Stomach (tissue), 8 donors: ENCODE measurements at regions not wholly inside any gene's neighbourhood (a gene's known extent, or its start where the extent isn't known, plus 50 kb on each side); places are given as distances from the start of the nearest gene placed in this dataset.
A peak's percentile ranks its signal among the peaks of the same experiment; 100 is the strongest.

Experiments
- DNase-seq, 2 donors: peaks; one replicate each; pipeline versions ENCODE4 v3.0.0 to v3.0.0-alpha.2; 2013 to 2019
- H3K27ac ChIP-seq, 5 donors: fragments of 200-600 bp in 4 of 5; sonication (generic) in 4 of 5; one replicate each; pipeline ENCODE4 v1.5.1; 2013 to 2019; ENCODE audit warnings: mild to moderate bottlenecking in 1 of 5, moderate library complexity in 1 of 5
- H3K27me3 ChIP-seq, 3 donors: fragments of 200-600 bp; sonication (generic); one replicate each; pipeline ENCODE4 v1.5.1; 2017 to 2019; ENCODE audit warnings: mixed run types in 1 of 3
- H3K36me3 ChIP-seq, 4 donors: fragments of 200-600 bp; sonication (generic); 1 replicate in 3 of 4; 2 replicates in 1 of 4; pipeline ENCODE4 v1.5.1; 2016 to 2019
- H3K4me1 ChIP-seq, 4 donors: fragments of 200-600 bp; sonication (generic); one replicate each; pipeline ENCODE4 v1.5.1; 2016 to 2019
- H3K4me3 ChIP-seq, 4 donors: fragments of 200-600 bp; sonication (generic) in 3 of 4; one replicate each; pipeline ENCODE4 v1.5.1; 2016 to 2019; ENCODE audit warnings: mild to moderate bottlenecking in 1 of 4
- H3K9me3 ChIP-seq, 4 donors: fragments of 200-600 bp; sonication (generic); one replicate each; pipeline ENCODE4 v1.5.1; 2016 to 2019
- EP300 ChIP-seq: sonication (generic); formaldehyde crosslinking; IDR thresholded peaks from one replicate; pipeline ENCODE4 v1.6.1; 2017; ENCODE audit warnings: antibody characterized with exemption
- POLR2A ChIP-seq, 4 donors: fragments of 450-650 bp; IDR thresholded peaks; one replicate each; pipeline ENCODE4 v1.6.1; 2016; ENCODE audit warnings: antibody characterized with exemption in 4 of 4, control low read depth in 2 of 4, mild to moderate bottlenecking in 1 of 4, moderate library complexity in 1 of 4
- POLR2AphosphoS5 ChIP-seq, 3 donors: sonication (generic); formaldehyde crosslinking; IDR thresholded peaks; one replicate each; pipeline ENCODE4 v1.6.1; 2016; ENCODE audit warnings: antibody characterized with exemption in 3 of 3
- WGBS, 5 donors: extraction: QIAGEN DNeasy Blood & Tissue Kit in 3 of 5; methylation state at CpG; one replicate each; pipeline versions ENCODE4 v1.1.5 to v1.1.7; 2013 to 2018; 5-methylcytosine and 5-hydroxymethylcytosine counted together
- intact Hi-C: fragments of 100-400 bp; cut with DNase I; formaldehyde crosslinking; loops from one replicate; pipeline ENCODE4 v1.15.1; 2023; ENCODE audit warnings: low total_unique reads
- TF ChIP-seq, protein P1 (sequence below), 7 experiments: fragments of 450-650 bp in 4 of 7; fragments of 200-600 bp in 3 of 7; sonication (generic) in 3 of 7; IDR thresholded peaks; one replicate each; pipeline ENCODE4 v1.5.1; 2016 to 2019; ENCODE audit warnings: antibody characterized with exemption in 7 of 7, control low read depth in 2 of 7, mild to moderate bottlenecking in 1 of 7
- donor health status: healthy with polysubstance abuse.
- donor health status: Bipolar disorder and iron deficiency.
- donor health status: healthy.

DNA sequence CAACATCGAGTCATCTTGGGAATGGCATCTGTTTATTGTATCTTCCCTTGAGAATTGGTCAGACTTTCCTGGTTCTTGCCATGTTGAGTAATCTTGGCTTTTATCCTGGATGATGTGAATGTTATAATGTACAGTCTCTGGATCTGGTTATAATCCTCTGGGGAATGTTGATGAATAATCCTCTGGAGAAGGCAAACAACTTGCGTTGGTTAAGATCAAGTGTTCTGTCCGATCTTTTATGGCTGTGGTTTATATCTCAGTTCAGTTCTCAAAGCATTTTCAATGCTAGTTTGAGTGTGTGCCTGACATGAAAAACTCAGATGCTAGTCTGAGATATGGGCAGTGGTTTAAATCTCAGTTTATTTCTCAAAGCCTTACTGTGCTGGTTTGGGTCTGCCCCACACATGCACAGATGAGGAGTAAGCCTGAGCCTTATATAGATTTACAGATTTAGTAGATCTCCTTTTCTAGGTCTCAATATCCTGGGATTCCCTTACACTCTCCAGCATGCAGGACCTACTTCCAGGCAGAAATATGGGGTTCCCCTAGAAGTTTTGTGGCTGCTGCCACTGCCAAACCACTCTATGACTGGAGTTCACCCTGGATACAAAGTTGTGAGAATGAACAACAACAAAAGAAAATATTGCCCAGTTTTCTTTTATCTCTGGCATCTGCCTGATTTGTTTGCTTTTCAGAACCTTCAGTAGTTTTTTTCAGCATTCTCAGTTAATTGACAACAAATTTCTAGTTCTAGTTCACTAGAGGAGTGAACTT is 191.8 kb upstream of the MAN1A1 start:
- WGBS, 5 donors: 47 to 68% (median 58%) methylated on average over 3 of the region's 3 CpGs
- Histone ChIP-seq H3K27me3 (no peaks in the 10 kb centered on the region), H3K36me3 (no peaks in the 10 kb centered on the region), H3K4me1 (peaks cover 4 to 17% (median 16%) of the 10 kb centered on the region in 4 donors), H3K9me3 (no peaks in the 10 kb centered on the region), H3K27ac (peak overlapping the region in 4 of 5 donors; percentile 34 to 69 (median 51)), H3K4me3 (no peak overlapping the region)
- peak in 1 of 2 donors; percentile 74 for DNase-seq
- TF ChIP-seq POLR2A (IDR thresholded peaks at IDR 0.05) (no peak), POLR2AphosphoS5 (IDR thresholded peaks at IDR 0.05) (peak; percentile 86 to 95 (median 90)), EP300 (no peak)
- intact Hi-C loops: no loop called here

GRCh38 chr6:119540417-119540816 is 190.9 kb upstream of the MAN1A1 start:
- H3K36me3 ChIP-seq: no peaks in the 10 kb centered on the region
- no peak for DNase-seq
- intact Hi-C loops: no loop called here
- no peaks in the 10 kb centered on the region for H3K9me3 ChIP-seq
- no peak overlapping the region for H3K4me3 ChIP-seq
- WGBS, 5 donors: 80 to 96% (median 93%) methylated on average over 4 to 6 of the region's 6 CpGs
- TF ChIP-seq, protein P1, sequence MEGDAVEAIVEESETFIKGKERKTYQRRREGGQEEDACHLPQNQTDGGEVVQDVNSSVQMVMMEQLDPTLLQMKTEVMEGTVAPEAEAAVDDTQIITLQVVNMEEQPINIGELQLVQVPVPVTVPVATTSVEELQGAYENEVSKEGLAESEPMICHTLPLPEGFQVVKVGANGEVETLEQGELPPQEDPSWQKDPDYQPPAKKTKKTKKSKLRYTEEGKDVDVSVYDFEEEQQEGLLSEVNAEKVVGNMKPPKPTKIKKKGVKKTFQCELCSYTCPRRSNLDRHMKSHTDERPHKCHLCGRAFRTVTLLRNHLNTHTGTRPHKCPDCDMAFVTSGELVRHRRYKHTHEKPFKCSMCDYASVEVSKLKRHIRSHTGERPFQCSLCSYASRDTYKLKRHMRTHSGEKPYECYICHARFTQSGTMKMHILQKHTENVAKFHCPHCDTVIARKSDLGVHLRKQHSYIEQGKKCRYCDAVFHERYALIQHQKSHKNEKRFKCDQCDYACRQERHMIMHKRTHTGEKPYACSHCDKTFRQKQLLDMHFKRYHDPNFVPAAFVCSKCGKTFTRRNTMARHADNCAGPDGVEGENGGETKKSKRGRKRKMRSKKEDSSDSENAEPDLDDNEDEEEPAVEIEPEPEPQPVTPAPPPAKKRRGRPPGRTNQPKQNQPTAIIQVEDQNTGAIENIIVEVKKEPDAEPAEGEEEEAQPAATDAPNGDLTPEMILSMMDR (IDR thresholded peaks at IDR 0.05): no peak
- no peak for TF ChIP-seq POLR2AphosphoS5 (IDR thresholded peaks at IDR 0.05)
- TF ChIP-seq POLR2A (IDR thresholded peaks at IDR 0.05): no peak
- no peak for TF ChIP-seq EP300
- no peaks in the 10 kb centered on the region for H3K27me3 ChIP-seq
- H3K27ac ChIP-seq: peak overlapping the region in 1 of 5 donors; percentile 69
- peaks cover 4 to 17% (median 16%) of the 10 kb centered on the region in 4 donors for H3K4me1 ChIP-seq

DNA sequence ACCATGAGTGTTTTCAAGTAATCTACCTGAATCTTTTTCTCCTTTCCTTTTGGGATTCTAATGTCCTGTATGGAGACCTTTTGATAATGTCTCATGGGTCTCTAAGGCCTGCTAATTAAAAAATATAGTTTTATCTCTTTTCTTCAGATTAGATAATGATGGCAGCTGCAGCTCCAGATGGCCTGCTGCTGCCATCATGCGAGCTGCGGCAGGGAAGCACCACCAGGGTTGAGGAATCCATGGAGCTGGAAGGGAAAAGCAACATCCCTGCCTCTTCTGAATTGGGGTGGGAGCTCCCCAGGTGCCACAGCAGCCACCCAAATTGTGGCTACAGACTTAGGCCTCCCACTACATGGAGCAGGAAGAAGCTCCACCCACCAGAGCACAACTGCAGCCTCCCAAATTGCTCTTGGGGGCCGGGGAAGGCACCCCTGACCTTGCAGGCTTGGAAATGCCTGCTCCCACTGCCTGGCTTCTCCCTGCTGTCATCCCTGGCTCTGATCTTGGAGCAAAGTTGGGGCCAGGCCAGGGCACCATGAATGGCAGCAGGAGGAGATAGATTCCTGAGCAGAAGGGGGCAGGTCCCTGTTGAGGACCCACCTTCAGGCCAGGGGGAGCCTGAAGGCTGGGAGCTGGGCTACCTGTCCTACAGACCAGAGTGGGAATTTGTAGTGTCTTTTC is 189.6 kb upstream of the MAN1A1 start:
- Histone ChIP-seq H3K36me3 (no peaks in the 10 kb centered on the region), H3K27me3 (no peaks in the 10 kb centered on the region), H3K9me3 (no peaks in the 10 kb centered on the region), H3K27ac (no peak overlapping the region), H3K4me1 (peaks cover 4 to 19% (median 16%) of the 10 kb centered on the region in 4 donors), H3K4me3 (no peak overlapping the region)
- WGBS, 5 donors: 71 to 93% (median 90%) methylated on average over 3 of the region's 3 CpGs
- DNase-seq: no peak
- intact Hi-C loops: no loop called here
- no peak for TF ChIP-seq EP300
- TF ChIP-seq POLR2AphosphoS5 (IDR thresholded peaks at IDR 0.05): no peak

DNA sequence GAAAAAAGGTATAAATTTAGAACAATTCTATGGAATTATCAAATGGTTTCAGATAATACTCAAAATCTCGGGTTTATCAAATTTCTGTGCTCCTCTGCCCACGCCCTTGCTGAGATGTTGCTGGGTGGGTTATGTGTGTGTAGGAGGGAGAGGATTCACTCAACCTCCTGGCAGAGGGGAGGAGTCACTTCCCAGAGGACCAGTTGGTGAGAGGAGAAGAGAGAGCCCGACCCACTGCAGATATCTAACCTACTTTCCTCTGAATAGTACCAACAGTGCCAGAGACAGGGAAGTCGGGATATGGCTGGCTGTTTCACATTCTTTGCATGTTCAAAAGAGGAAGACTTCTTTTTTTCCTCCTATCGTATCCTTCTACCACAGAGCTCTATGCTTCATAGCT is 187.1 kb upstream of the MAN1A1 start:
- no peaks in the 10 kb centered on the region for H3K36me3 ChIP-seq
- intact Hi-C loops: no loop called here
- no peaks in the 10 kb centered on the region for H3K9me3 ChIP-seq
- no peak for DNase-seq
- no peak overlapping the region for H3K4me3 ChIP-seq
- H3K27me3 ChIP-seq: no peaks in the 10 kb centered on the region
- peaks cover 4 to 23% (median 17%) of the 10 kb centered on the region in 4 donors for H3K4me1 ChIP-seq
- no peak overlapping the region for H3K27ac ChIP-seq
- TF ChIP-seq, protein P1 (IDR thresholded peaks at IDR 0.05): no peak
- TF ChIP-seq EP300: no peak
- TF ChIP-seq POLR2AphosphoS5 (IDR thresholded peaks at IDR 0.05): no peak
- no peak for TF ChIP-seq POLR2A (IDR thresholded peaks at IDR 0.05)
- WGBS, 5 donors: 82 to 84% (median 84%) methylated on average over 5 of the region's 5 CpGs

DNA sequence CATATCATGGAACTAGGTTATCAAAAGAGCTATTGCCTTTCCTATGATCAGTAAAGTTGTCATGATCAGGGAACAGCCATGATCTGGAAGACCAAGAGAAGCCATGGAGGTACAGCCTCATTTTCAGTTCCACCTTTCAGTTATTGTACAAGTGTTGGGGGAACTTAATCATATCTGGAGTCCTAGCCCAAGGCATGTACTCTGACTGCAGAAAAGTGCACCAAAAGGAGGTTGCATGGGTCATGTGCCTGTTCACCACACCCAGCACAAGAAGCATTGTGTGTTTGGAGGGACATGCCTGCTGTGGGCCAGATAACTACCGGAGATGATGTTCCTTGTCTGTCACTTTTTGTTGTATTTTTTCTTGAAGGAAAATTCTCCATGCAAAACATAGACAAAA is 185.8 kb upstream of the MAN1A1 start:
- H3K4me3 ChIP-seq: no peak overlapping the region
- WGBS, 5 donors: 54 to 97% (median 92%) methylated on average over 1 of the region's 1 CpG
- no peaks in the 10 kb centered on the region for H3K36me3 ChIP-seq
- intact Hi-C loops: no loop called here
- H3K4me1 ChIP-seq: peaks cover under 1 to 12% (median 9%) of the 10 kb centered on the region in 4 donors
- no peak overlapping the region for H3K27ac ChIP-seq
- DNase-seq: no peak
- no peaks in the 10 kb centered on the region for H3K9me3 ChIP-seq
- no peaks in the 10 kb centered on the region for H3K27me3 ChIP-seq
- TF ChIP-seq POLR2A (IDR thresholded peaks at IDR 0.05): no peak
- TF ChIP-seq POLR2AphosphoS5 (IDR thresholded peaks at IDR 0.05): no peak
- TF ChIP-seq, protein P1 (IDR thresholded peaks at IDR 0.05): no peak
- no peak for TF ChIP-seq EP300
